SK-N-SH treated with all-trans-retinoic acid at 6 μM for 48 hours (cell line): ENCODE measurements at regions not wholly inside any gene's neighbourhood (a gene's known extent, or its start where the extent isn't known, plus 50 kb on each side); places are given as distances from the start of the nearest gene placed in this dataset.
"Not testable (repeated sequence)": the region's sequence is repeated elsewhere in the genome, so short reads cannot be mapped to it uniquely, and the experiment has no call there.

Source experiments
- ATAC-seq: fragments of 200-7000 bp; cut with Tn5 transposase; 3 replicates; pipeline ENCODE4 v1.9.1; 2020; ENCODE audit warnings: mild to moderate bottlenecking, moderate library complexity
- ARNTL ChIP-seq: fragments of 450-650 bp; formaldehyde crosslinking; IDR thresholded peaks from 2 replicates; pipeline ENCODE4 v1.5.0; 2020; ENCODE audit warnings: low read depth, mild to moderate bottlenecking, moderate library complexity, borderline replicate concordance
- BACH2 ChIP-seq: fragments of 250-450 bp; sonication (Bioruptor Pico); IDR thresholded peaks from 2 replicates; pipeline ENCODE4 v1.9.0; 2021; ENCODE audit warnings: mild to moderate bottlenecking, borderline replicate concordance
- CSDC2 ChIP-seq: fragments of 250-450 bp; sonication (Bioruptor Pico); IDR thresholded peaks from 2 replicates; pipeline ENCODE4 v1.5.0; 2020; ENCODE audit warnings: mild to moderate bottlenecking, moderate library complexity
- ESRRG ChIP-seq: fragments of 250-450 bp; sonication (Bioruptor Pico); IDR thresholded peaks from 2 replicates; pipeline ENCODE4 v1.6.1; 2021; ENCODE audit warnings: mild to moderate bottlenecking
- GLIS3 ChIP-seq: fragments of 250-450 bp; sonication (Bioruptor Pico); IDR thresholded peaks from 2 replicates; pipeline ENCODE4 v1.5.0; 2020; ENCODE audit warnings: mild to moderate bottlenecking, moderate library complexity
- ISL1 ChIP-seq: fragments of 250-450 bp; sonication (Bioruptor Pico); IDR thresholded peaks from 2 replicates; pipeline ENCODE4 v2.1.2; 2022; ENCODE audit warnings: mild to moderate bottlenecking, moderate library complexity
- PPARA ChIP-seq: fragments of 250-450 bp; sonication (Bioruptor Pico); IDR thresholded peaks from 2 replicates; pipeline ENCODE4 v1.5.0; 2020; ENCODE audit warnings: mild to moderate bottlenecking, borderline replicate concordance
- RARB ChIP-seq: fragments of 250-450 bp; sonication (Bioruptor Pico); IDR thresholded peaks from 2 replicates; pipeline ENCODE4 v1.8.0; 2021; ENCODE audit warnings: mild to moderate bottlenecking, moderate library complexity
- SNAI2 ChIP-seq: fragments of 250-450 bp; sonication (Bioruptor Pico); IDR thresholded peaks from 2 replicates; pipeline ENCODE4 v1.5.0; 2020; ENCODE audit warnings: mild to moderate bottlenecking, moderate library complexity
- TCF4 ChIP-seq: fragments of 250-450 bp; sonication (Bioruptor Pico); IDR thresholded peaks from 2 replicates; pipeline ENCODE4 v1.8.0; 2021; ENCODE audit warnings: mild to moderate bottlenecking, moderate library complexity, borderline replicate concordance
- TOX ChIP-seq: fragments of 250-450 bp; sonication (Bioruptor Pico); IDR thresholded peaks from 2 replicates; pipeline ENCODE4 v1.8.0; 2021; ENCODE audit warnings: mild to moderate bottlenecking, moderate library complexity, borderline replicate concordance
- ZC3H10 ChIP-seq: fragments of 250-450 bp; sonication (Bioruptor Pico); IDR thresholded peaks from 2 replicates; pipeline ENCODE4 v1.5.1; 2021; ENCODE audit warnings: mild to moderate bottlenecking, moderate library complexity
- ZFP3 ChIP-seq: fragments of 250-450 bp; sonication (Bioruptor Pico); IDR thresholded peaks from 2 replicates; pipeline ENCODE4 v1.5.0; 2020; ENCODE audit warnings: mild to moderate bottlenecking, moderate library complexity
- ZFP30 ChIP-seq: fragments of 450-650 bp; formaldehyde crosslinking; IDR thresholded peaks from 2 replicates; pipeline ENCODE4 v1.5.0; 2022; ENCODE audit warnings: mild to moderate bottlenecking, moderate library complexity
- ZNF70 ChIP-seq: fragments of 450-650 bp; formaldehyde crosslinking; IDR thresholded peaks from 2 replicates; pipeline ENCODE4 v1.5.0; 2020; ENCODE audit warnings: mild to moderate bottlenecking, moderate library complexity
- TF ChIP-seq, protein P1 (sequence below): fragments of 250-450 bp; sonication (Bioruptor Pico); IDR thresholded peaks from 2 replicates; pipeline ENCODE4 v1.8.0; 2020; ENCODE audit warnings: mild to moderate bottlenecking, moderate library complexity, borderline replicate concordance
- TF ChIP-seq, protein P2 (sequence below): fragments of 250-450 bp; sonication (Bioruptor Pico); IDR thresholded peaks from 2 replicates; pipeline ENCODE4 v1.5.1; 2020; ENCODE audit warnings: low read depth, mild to moderate bottlenecking, moderate library complexity
- TF ChIP-seq, protein P3 (sequence below): fragments of 250-450 bp; sonication (Bioruptor Pico); IDR thresholded peaks from 2 replicates; pipeline ENCODE4 v1.5.1; 2021; ENCODE audit warnings: mild to moderate bottlenecking, moderate library complexity
- TF ChIP-seq, protein P4 (sequence below): fragments of 250-450 bp; sonication (Bioruptor Pico); IDR thresholded peaks from 2 replicates; pipeline ENCODE4 v1.5.0; 2020; ENCODE audit warnings: mild to moderate bottlenecking, moderate library complexity

DNA sequence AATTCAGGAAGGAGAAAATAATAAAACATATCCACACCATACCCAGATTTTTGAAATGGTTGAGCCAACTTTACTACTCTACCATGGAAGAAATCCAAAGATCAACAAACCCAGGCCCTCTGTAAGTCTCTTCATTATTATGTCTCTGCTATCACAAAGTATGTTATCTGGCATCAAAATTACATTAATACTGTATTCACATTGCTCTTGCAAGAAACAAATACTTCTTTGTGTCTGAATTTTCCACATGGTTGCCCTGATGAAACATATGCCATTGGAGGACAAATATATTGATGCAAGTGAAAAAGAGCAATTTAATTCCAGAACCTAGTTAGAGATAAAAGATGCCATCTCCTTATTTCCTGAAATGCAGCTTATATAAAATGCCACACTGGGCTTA lies 204.0 kb downstream of the FZD1 start:
- ATAC-seq = no peak
- TF ChIP-seq TCF4 (CRISPR knock-in tag) (no peak), ZNF70 (CRISPR knock-in tag) (no peak), ZC3H10 (CRISPR knock-in tag) (no peak), ISL1 (CRISPR knock-in tag) (no peak; the same call in 1 of the 2 replicates), RARB (CRISPR knock-in tag) (no peak), GLIS3 (CRISPR knock-in tag) (no peak), CSDC2 (CRISPR knock-in tag) (no peak), ZFP30 (CRISPR knock-in tag) (no peak), ESRRG (CRISPR knock-in tag) (no peak)

DNA sequence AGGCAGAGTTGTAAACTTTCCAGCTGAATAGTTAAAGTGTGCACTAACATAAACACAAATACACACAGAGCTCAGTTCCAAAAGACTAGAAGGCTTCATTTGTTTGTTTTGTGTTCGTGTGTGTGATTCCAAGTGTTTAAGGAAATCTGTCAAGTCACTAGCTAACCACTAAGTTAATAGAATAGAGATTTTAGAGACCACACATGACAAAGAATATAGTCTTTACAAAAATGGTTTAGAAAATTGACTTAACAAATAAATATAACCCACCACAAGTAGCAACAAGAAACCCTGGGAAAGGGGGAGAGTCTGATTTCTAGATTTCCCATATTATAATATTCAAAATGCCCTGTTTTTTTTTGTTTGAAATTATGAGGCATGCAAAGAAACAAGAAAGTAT lies 209.4 kb downstream of the FZD1 start:
- ATAC-seq = no peak
- TF ChIP-seq PPARA (CRISPR knock-in tag) (no peak), ZFP30 (CRISPR knock-in tag) (no peak), ESRRG (CRISPR knock-in tag) (no peak), CSDC2 (CRISPR knock-in tag) (no peak)

DNA sequence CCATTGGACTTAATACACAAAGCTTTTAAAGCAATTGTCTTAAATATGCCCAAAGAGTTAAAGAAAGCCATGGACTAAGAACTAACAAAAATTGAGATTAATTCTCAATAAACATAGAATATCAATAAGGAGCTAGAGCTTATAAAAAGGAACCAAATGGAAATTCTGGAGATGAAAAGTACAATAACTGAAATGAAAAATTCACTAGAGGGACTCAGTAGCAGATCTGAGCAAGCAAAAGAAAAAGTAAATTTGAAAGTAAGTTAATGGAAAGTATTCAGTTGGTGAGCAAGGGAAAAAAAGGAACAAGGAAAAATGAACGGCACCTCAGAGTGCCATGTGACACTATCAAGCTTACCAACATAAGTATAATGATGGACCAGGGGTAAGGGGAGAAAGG lies 209.8 kb downstream of the FZD1 start:
- no peak for TF ChIP-seq ZFP30 (CRISPR knock-in tag)
- TF ChIP-seq ZFP3 (CRISPR knock-in tag) = no peak
- no peak for TF ChIP-seq SNAI2
- TF ChIP-seq ZNF70 (CRISPR knock-in tag) = no peak
- no peak for ATAC-seq

DNA sequence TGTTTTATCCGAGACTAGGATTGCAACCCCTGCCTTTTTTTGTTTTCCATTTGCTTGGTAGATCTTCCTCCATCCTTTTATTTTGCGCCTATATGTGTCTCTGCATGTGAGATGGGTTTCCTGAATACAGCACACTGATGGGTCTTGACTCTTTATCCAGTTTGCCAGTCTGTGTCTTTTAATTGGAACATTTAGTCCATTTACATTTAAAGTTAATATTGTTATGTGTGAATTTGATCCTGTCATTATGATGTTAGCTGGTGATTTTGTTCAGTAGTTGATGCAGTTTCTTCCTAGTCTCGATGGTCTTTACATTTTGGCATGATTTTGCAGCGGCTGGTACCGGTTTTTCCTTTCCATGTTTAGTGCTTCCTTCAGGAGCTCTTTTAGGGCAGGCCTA lies 216.2 kb downstream of the FZD1 start:
- ATAC-seq = not testable (repeated sequence)

DNA sequence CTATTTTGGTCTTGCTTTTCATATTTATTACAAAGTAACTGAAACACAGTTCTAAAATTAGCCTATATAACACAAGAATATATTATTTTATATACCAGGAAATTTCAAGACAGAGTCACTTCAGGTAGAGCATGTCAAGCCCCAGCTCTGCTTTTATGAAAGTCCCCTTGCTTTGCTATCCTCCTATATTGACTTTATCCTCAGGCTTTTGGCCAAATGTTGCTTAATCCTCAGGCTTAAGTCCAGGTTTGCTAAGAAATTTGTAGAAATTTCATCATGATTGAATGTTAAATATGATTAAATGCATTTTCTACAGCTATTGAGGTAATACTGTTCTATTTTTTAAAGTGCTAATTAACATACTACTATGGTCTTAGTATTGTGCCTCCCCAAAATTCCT lies 227.6 kb downstream of the FZD1 start:
- ATAC-seq = no peak

DNA sequence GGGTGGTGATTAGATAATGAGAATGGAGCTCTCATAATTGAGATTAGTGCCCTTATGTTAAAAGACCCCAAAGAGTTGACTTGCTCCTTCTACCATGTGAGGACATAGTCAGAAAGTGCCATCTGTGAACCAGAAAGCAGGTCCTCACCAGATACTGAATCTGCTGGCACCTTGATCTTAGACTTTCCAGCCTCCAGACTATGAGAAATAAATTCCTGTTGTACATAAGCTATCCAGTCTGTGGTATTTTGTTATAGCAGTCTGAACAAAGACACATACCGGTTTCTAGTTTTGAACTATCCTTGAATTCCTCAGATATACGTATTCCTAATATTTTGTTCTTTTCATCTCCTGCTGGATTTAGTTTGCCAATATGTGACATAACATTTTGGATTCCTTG lies 228.1 kb downstream of the FZD1 start:
- ATAC-seq = no peak
- TF ChIP-seq, protein P1, sequence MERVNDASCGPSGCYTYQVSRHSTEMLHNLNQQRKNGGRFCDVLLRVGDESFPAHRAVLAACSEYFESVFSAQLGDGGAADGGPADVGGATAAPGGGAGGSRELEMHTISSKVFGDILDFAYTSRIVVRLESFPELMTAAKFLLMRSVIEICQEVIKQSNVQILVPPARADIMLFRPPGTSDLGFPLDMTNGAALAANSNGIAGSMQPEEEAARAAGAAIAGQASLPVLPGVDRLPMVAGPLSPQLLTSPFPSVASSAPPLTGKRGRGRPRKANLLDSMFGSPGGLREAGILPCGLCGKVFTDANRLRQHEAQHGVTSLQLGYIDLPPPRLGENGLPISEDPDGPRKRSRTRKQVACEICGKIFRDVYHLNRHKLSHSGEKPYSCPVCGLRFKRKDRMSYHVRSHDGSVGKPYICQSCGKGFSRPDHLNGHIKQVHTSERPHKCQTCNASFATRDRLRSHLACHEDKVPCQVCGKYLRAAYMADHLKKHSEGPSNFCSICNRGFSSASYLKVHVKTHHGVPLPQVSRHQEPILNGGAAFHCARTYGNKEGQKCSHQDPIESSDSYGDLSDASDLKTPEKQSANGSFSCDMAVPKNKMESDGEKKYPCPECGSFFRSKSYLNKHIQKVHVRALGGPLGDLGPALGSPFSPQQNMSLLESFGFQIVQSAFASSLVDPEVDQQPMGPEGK (CRISPR knock-in tag) = no peak
- TF ChIP-seq, protein P2, sequence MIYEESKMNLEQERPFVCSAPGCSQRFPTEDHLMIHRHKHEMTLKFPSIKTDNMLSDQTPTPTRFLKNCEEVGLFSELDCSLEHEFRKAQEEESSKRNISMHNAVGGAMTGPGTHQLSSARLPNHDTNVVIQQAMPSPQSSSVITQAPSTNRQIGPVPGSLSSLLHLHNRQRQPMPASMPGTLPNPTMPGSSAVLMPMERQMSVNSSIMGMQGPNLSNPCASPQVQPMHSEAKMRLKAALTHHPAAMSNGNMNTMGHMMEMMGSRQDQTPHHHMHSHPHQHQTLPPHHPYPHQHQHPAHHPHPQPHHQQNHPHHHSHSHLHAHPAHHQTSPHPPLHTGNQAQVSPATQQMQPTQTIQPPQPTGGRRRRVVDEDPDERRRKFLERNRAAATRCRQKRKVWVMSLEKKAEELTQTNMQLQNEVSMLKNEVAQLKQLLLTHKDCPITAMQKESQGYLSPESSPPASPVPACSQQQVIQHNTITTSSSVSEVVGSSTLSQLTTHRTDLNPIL (CRISPR knock-in tag) = no peak
- no peak for TF ChIP-seq ISL1 (CRISPR knock-in tag)

More for the DNA sequence above, 227.6 kb downstream of the FZD1 start:
- TF ChIP-seq, protein P3, sequence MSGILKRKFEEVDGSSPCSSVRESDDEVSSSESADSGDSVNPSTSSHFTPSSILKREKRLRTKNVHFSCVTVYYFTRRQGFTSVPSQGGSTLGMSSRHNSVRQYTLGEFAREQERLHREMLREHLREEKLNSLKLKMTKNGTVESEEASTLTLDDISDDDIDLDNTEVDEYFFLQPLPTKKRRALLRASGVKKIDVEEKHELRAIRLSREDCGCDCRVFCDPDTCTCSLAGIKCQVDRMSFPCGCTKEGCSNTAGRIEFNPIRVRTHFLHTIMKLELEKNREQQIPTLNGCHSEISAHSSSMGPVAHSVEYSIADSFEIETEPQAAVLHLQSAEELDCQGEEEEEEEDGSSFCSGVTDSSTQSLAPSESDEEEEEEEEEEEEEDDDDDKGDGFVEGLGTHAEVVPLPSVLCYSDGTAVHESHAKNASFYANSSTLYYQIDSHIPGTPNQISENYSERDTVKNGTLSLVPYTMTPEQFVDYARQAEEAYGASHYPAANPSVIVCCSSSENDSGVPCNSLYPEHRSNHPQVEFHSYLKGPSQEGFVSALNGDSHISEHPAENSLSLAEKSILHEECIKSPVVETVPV (CRISPR knock-in tag) = no peak
- TF ChIP-seq GLIS3 (CRISPR knock-in tag) (no peak), TOX (CRISPR knock-in tag) (no peak), ARNTL (CRISPR knock-in tag) (no peak), BACH2 (CRISPR knock-in tag) (no peak), PPARA (CRISPR knock-in tag) (no peak)
- TF ChIP-seq, protein P4, sequence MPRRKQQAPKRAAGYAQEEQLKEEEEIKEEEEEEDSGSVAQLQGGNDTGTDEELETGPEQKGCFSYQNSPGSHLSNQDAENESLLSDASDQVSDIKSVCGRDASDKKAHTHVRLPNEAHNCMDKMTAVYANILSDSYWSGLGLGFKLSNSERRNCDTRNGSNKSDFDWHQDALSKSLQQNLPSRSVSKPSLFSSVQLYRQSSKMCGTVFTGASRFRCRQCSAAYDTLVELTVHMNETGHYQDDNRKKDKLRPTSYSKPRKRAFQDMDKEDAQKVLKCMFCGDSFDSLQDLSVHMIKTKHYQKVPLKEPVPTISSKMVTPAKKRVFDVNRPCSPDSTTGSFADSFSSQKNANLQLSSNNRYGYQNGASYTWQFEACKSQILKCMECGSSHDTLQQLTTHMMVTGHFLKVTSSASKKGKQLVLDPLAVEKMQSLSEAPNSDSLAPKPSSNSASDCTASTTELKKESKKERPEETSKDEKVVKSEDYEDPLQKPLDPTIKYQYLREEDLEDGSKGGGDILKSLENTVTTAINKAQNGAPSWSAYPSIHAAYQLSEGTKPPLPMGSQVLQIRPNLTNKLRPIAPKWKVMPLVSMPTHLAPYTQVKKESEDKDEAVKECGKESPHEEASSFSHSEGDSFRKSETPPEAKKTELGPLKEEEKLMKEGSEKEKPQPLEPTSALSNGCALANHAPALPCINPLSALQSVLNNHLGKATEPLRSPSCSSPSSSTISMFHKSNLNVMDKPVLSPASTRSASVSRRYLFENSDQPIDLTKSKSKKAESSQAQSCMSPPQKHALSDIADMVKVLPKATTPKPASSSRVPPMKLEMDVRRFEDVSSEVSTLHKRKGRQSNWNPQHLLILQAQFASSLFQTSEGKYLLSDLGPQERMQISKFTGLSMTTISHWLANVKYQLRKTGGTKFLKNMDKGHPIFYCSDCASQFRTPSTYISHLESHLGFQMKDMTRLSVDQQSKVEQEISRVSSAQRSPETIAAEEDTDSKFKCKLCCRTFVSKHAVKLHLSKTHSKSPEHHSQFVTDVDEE (CRISPR knock-in tag) = no peak
- TF ChIP-seq, protein P1 (CRISPR knock-in tag) = no peak
